ENCODE measurements at regions not wholly inside any gene's neighbourhood (a gene's known extent, or its start where the extent isn't known, plus 50 kb on each side); places are given as distances from the start of the nearest gene placed in this dataset.
"Not testable (repeated sequence)": the region's sequence is repeated elsewhere in the genome, so short reads cannot be mapped to it uniquely, and the experiment has no call there.

- DNase-seq (ENCODE audit: low read depth) = not testable (repeated sequence)
Observed at GRCh38 chr4:82077471-82077995, 296.3 kb downstream of the HNRNPD start.

- DNase-seq (ENCODE audit: low read depth) = no peak
Observed at GRCh38 chr4:82076809-82077208, 297.0 kb downstream of the HNRNPD start.

GRCh38 chr4:82076359-82076758 is 297.4 kb downstream of the HNRNPD start:
- no peak for DNase-seq (ENCODE audit: low read depth)

- DNase-seq (ENCODE audit: low read depth) = no peak
Observed at GRCh38 chr4:82071951-82072350, 301.8 kb downstream of the HNRNPD start.

GRCh38 chr4:82069883-82070638 is 303.7 kb downstream of the HNRNPD start:
- DNase-seq (ENCODE audit: low read depth) = no peak

GRCh38 chr4:82063017-82063416 is 310.8 kb downstream of the HNRNPD start:
- no peak for DNase-seq (ENCODE audit: low read depth)

GRCh38 chr4:82057990-82058544 is 315.7 kb downstream of the HNRNPD start:
- DNase-seq (ENCODE audit: low read depth) = no peak

- DNase-seq (ENCODE audit: low read depth) = no peak
Observed at GRCh38 chr4:82055156-82055555, 318.6 kb downstream of the HNRNPD start.

- no peak for DNase-seq (ENCODE audit: low read depth)
Observed at GRCh38 chr4:82053396-82053795, 320.4 kb downstream of the HNRNPD start.

- no peak for DNase-seq (ENCODE audit: low read depth)
Observed at GRCh38 chr4:82050796-82051195, 323.0 kb downstream of the HNRNPD start.

GRCh38 chr4:82049294-82049693 is 324.5 kb downstream of the HNRNPD start:
- no peak for DNase-seq (ENCODE audit: low read depth)

GRCh38 chr4:82047731-82048130 is 326.1 kb downstream of the HNRNPD start:
- DNase-seq (ENCODE audit: low read depth) = no peak

- no peak for DNase-seq (ENCODE audit: low read depth)
Observed at GRCh38 chr4:82046796-82047195, 327.0 kb downstream of the HNRNPD start.

- DNase-seq (ENCODE audit: low read depth) = no peak
Observed at GRCh38 chr4:82045267-82045666, 328.5 kb downstream of the HNRNPD start.

GRCh38 chr4:82044141-82044993 is 329.4 kb downstream of the HNRNPD start:
- no peak for DNase-seq (ENCODE audit: low read depth)

- DNase-seq (ENCODE audit: low read depth) = no peak
Observed at GRCh38 chr4:82043809-82044137, 330.0 kb downstream of the HNRNPD start.

GRCh38 chr4:82043081-82043808 is 330.5 kb downstream of the HNRNPD start:
- DNase-seq (ENCODE audit: low read depth) = no peak

- no peak for DNase-seq (ENCODE audit: low read depth)
Observed at GRCh38 chr4:82042042-82042441, 331.7 kb downstream of the HNRNPD start.

- DNase-seq (ENCODE audit: low read depth) = no peak
Observed at GRCh38 chr4:82038936-82039335, 334.9 kb downstream of the HNRNPD start.

- no peak for DNase-seq (ENCODE audit: low read depth)
Observed at GRCh38 chr4:82036181-82036580, 337.6 kb downstream of the HNRNPD start.

GRCh38 chr4:82034878-82035277 is 338.9 kb downstream of the HNRNPD start:
- DNase-seq (ENCODE audit: low read depth) = no peak

GRCh38 chr4:82033862-82034261 is 339.9 kb downstream of the HNRNPD start:
- no peak for DNase-seq (ENCODE audit: low read depth)
